ENCODE measurements at regions not wholly inside any gene's neighbourhood (a gene's known extent, or its start where the extent isn't known, plus 50 kb on each side); places are given as distances from the start of the nearest gene placed in this dataset.

- TF ChIP-seq EZH2 (IDR thresholded peaks at IDR 0.05; ENCODE audit: borderline replicate concordance) (no peak), CTCF (IDR thresholded peaks at IDR 0.05; ENCODE audit: poor library complexity) (no peak), EZH2phosphoT487 (IDR thresholded peaks at IDR 0.05; ENCODE audit: low read depth, severe bottlenecking, unreplicated experiment) (no peak)
These were observed 1154.9 kb upstream of the TMEFF2 start for GRCh38 chr2:193349642-193350041.

Data from hepatocyte (in vitro differentiated cells).